ENCODE measurements at regions not wholly inside any gene's neighbourhood (a gene's known extent, or its start where the extent isn't known, plus 50 kb on each side); places are given as distances from the start of the nearest gene placed in this dataset.

DNA sequence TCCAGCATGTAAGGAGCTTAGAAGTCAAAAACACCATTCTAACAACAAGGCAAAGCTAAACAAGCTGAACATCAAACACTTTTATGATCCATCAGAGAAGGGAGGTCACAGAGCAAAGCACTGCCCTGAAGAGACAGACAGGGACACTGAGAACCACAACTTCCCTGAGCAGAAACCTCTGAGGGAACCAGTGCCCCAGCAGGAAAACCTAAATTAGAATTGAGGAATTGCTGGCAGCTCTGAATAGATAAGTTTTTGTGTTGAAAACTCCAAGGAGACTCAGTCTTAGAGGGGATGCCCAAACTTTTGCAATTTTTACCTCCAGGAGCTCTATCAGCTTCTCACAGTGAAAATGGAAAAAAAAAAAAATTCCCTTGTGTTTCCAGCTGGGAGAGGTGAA is 83.0 kb upstream of the MAPK10 start:
- H3K9me3 ChIP-seq (ENCODE audit: low read depth, low read length): no peaks in the 10 kb centered on the region
- no peak overlapping the region for H3K4me3 ChIP-seq
- H3K36me3 ChIP-seq (ENCODE audit: insufficient read depth, low read length): no peaks in the 10 kb centered on the region
- TF ChIP-seq EZH2 (IDR thresholded peaks at IDR 0.05): no peak
- TF ChIP-seq POLR2AphosphoS5 (IDR thresholded peaks at IDR 0.05; ENCODE audit: borderline replicate concordance, low read depth, low read length): no peak
- no peak for TF ChIP-seq FOXP2 (optimal IDR thresholded peaks at IDR 0.05; ENCODE audit: control extremely low read depth, extremely low read length, insufficient read depth)
- no peak for DNase-seq (ENCODE audit: low read depth, low spot score)
- no peak overlapping the region for H3K9ac ChIP-seq (ENCODE audit: insufficient read length)
- H3K27ac ChIP-seq: no peak overlapping the region

DNA sequence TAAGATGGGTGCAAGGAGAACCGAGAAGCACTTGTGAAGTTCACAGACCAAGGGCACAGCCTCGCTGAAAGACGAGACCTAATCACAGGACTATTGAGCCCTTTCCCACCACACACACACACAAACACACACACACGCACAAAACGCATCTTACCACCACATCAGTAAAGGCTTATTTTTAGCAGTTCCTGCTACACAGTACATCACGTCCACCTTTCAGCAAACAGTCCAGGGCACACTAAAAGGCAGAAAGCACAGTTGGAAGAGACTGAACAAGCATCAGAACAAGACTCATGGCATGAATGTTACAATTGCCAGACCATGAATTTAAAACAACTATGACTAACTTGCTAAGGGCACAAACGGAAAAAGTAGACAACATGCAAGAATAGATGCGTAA is 83.6 kb upstream of the MAPK10 start:
- no peak overlapping the region for H3K27ac ChIP-seq
- no peak overlapping the region for H3K9ac ChIP-seq (ENCODE audit: insufficient read length)
- H3K36me3 ChIP-seq (ENCODE audit: insufficient read depth, low read length): no peaks in the 10 kb centered on the region
- no peak overlapping the region for H3K4me3 ChIP-seq
- no peak for DNase-seq (ENCODE audit: low read depth, low spot score)
- TF ChIP-seq FOXP2 (optimal IDR thresholded peaks at IDR 0.05; ENCODE audit: control extremely low read depth, extremely low read length, insufficient read depth): no peak
- no peak for TF ChIP-seq POLR2AphosphoS5 (IDR thresholded peaks at IDR 0.05; ENCODE audit: borderline replicate concordance, low read depth, low read length)
- TF ChIP-seq EZH2 (IDR thresholded peaks at IDR 0.05): no peak
- H3K9me3 ChIP-seq (ENCODE audit: low read depth, low read length): no peaks in the 10 kb centered on the region

DNA sequence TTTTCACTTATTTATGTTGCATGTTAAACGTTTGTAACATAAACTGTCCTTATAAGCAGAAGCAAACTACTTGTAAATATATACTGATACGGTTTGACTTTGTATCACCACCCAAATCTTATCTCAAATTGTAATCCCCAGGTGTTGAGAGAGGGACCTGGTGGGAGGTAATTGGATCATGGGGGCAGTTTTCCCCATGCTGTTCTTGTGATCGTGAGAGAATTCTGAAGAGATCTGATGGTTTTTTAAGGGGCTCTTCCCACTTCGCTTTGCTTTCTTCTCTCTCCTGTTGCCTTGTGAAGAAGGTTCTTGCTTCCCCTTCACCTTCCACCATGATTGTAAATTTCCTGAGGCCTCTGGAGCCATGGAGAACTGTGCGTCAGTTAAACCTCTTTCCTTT is 87.1 kb upstream of the MAPK10 start:
- Histone ChIP-seq H3K9me3 (ENCODE audit: low read depth, low read length) (no peaks in the 10 kb centered on the region), H3K36me3 (ENCODE audit: insufficient read depth, low read length) (no peaks in the 10 kb centered on the region), H3K4me3 (no peak overlapping the region), H3K27ac (no peak overlapping the region), H3K9ac (ENCODE audit: insufficient read length) (no peak overlapping the region)
- no peak for TF ChIP-seq EZH2 (IDR thresholded peaks at IDR 0.05)
- TF ChIP-seq FOXP2 (optimal IDR thresholded peaks at IDR 0.05; ENCODE audit: control extremely low read depth, extremely low read length, insufficient read depth): no peak
- no peak for TF ChIP-seq POLR2AphosphoS5 (IDR thresholded peaks at IDR 0.05; ENCODE audit: borderline replicate concordance, low read depth, low read length)
- no peak for DNase-seq (ENCODE audit: low read depth, low spot score)

GRCh38 chr4:86448871-86449270 is 89.0 kb upstream of the MAPK10 start:
- Histone ChIP-seq H3K9me3 (ENCODE audit: low read depth, low read length) (no peaks in the 10 kb centered on the region), H3K36me3 (ENCODE audit: insufficient read depth, low read length) (no peaks in the 10 kb centered on the region), H3K4me3 (no peak overlapping the region), H3K9ac (ENCODE audit: insufficient read length) (no peak overlapping the region), H3K27ac (no peak overlapping the region)
- TF ChIP-seq POLR2AphosphoS5 (IDR thresholded peaks at IDR 0.05; ENCODE audit: borderline replicate concordance, low read depth, low read length): no peak
- DNase-seq (ENCODE audit: low read depth, low spot score): no peak

- H3K27ac ChIP-seq: peak overlapping the region; percentile 80
- H3K4me3 ChIP-seq: peak overlapping the region; percentile 12
These were observed 90.1 kb upstream of the MAPK10 start for GRCh38 chr4:86449746-86450588.

DNA sequence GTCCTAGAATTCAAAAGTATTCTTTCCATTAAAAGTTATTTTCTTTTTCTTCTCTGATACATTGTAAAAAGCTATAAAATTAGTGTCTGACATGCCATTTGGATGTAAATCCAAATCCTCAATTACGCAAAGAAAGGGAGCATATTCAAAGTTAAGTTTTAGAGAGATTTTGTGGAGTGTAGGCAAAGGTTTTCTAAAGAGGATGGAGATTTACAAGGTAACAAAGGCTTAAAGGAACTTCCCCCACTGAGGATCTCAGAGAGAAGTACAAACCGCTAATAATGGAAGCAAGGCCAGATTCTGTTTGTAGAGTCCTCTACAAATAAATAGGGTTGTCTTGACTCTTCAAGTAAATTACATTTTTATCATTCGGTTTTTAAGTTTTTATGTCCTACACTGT is 91.0 kb upstream of the MAPK10 start:
- Histone ChIP-seq H3K9me3 (ENCODE audit: low read depth, low read length) (no peaks in the 10 kb centered on the region), H3K9ac (ENCODE audit: insufficient read length) (no peak overlapping the region), H3K27ac (peak overlapping the region; percentile 80), H3K36me3 (ENCODE audit: insufficient read depth, low read length) (no peaks in the 10 kb centered on the region), H3K4me3 (no peak overlapping the region)
- TF ChIP-seq POLR2AphosphoS5 (IDR thresholded peaks at IDR 0.05; ENCODE audit: borderline replicate concordance, low read depth, low read length) (no peak), EZH2 (IDR thresholded peaks at IDR 0.05) (no peak), FOXP2 (optimal IDR thresholded peaks at IDR 0.05; ENCODE audit: control extremely low read depth, extremely low read length, insufficient read depth) (no peak)
- DNase-seq (ENCODE audit: low read depth, low spot score): no peak

More at GRCh38 chr4:86449746-86450588, 90.1 kb upstream of the MAPK10 start:
- no peak overlapping the region for H3K9ac ChIP-seq (ENCODE audit: insufficient read length)
- no peak for DNase-seq (ENCODE audit: low read depth, low spot score)
- no peak for TF ChIP-seq EZH2 (IDR thresholded peaks at IDR 0.05)
- no peak for TF ChIP-seq POLR2AphosphoS5 (IDR thresholded peaks at IDR 0.05; ENCODE audit: borderline replicate concordance, low read depth, low read length)
- no peak for TF ChIP-seq FOXP2 (optimal IDR thresholded peaks at IDR 0.05; ENCODE audit: control extremely low read depth, extremely low read length, insufficient read depth)
- no peaks in the 10 kb centered on the region for H3K9me3 ChIP-seq (ENCODE audit: low read depth, low read length)
- H3K36me3 ChIP-seq (ENCODE audit: insufficient read depth, low read length): no peaks in the 10 kb centered on the region

- no peak for DNase-seq (ENCODE audit: low read depth, low spot score)
- no peak overlapping the region for H3K4me3 ChIP-seq
These were observed 91.9 kb upstream of the MAPK10 start for GRCh38 chr4:86451560-86452330.

GRCh38 chr4:86452422-86452891 is 92.6 kb upstream of the MAPK10 start:
- DNase-seq (ENCODE audit: low read depth, low spot score): no peak
- TF ChIP-seq EZH2 (IDR thresholded peaks at IDR 0.05) (no peak), FOXP2 (optimal IDR thresholded peaks at IDR 0.05; ENCODE audit: control extremely low read depth, extremely low read length, insufficient read depth) (no peak), POLR2AphosphoS5 (IDR thresholded peaks at IDR 0.05; ENCODE audit: borderline replicate concordance, low read depth, low read length) (no peak)

More at GRCh38 chr4:86451560-86452330, 91.9 kb upstream of the MAPK10 start:
- no peak overlapping the region for H3K27ac ChIP-seq
- no peaks in the 10 kb centered on the region for H3K36me3 ChIP-seq (ENCODE audit: insufficient read depth, low read length)
- no peaks in the 10 kb centered on the region for H3K9me3 ChIP-seq (ENCODE audit: low read depth, low read length)
- H3K9ac ChIP-seq (ENCODE audit: insufficient read length): no peak overlapping the region
- TF ChIP-seq POLR2AphosphoS5 (IDR thresholded peaks at IDR 0.05; ENCODE audit: borderline replicate concordance, low read depth, low read length) (no peak), EZH2 (IDR thresholded peaks at IDR 0.05) (no peak), FOXP2 (optimal IDR thresholded peaks at IDR 0.05; ENCODE audit: control extremely low read depth, extremely low read length, insufficient read depth) (no peak)

More at GRCh38 chr4:86452422-86452891, 92.6 kb upstream of the MAPK10 start:
- H3K27ac ChIP-seq: no peak overlapping the region
- no peak overlapping the region for H3K4me3 ChIP-seq
- H3K9me3 ChIP-seq (ENCODE audit: low read depth, low read length): no peaks in the 10 kb centered on the region
- no peaks in the 10 kb centered on the region for H3K36me3 ChIP-seq (ENCODE audit: insufficient read depth, low read length)
- H3K9ac ChIP-seq (ENCODE audit: insufficient read length): no peak overlapping the region
